SH-SY5Y (cell line): ENCODE measurements at regions not wholly inside any gene's neighbourhood (a gene's known extent, or its start where the extent isn't known, plus 50 kb on each side); places are given as distances from the start of the nearest gene placed in this dataset.

ENCODE experiments used
- GATA2 ChIP-seq: IDR thresholded peaks from 2 replicates; pipeline ENCODE4 v1.6.1; 2011; ENCODE audit warnings: mild to moderate bottlenecking, low read depth, low read length
- GATA3 ChIP-seq: IDR thresholded peaks from 2 replicates; pipeline ENCODE4 v1.6.1; 2011; ENCODE audit warnings: low read depth, mild to moderate bottlenecking, low read length, moderate library complexity

GRCh38 chr18:66209656-66210055 is 394.2 kb downstream of the CDH19 start:
- TF ChIP-seq GATA2 = no peak
- TF ChIP-seq GATA3 = no peak
